Neutrophil (primary cell): ENCODE measurements at regions not wholly inside any gene's neighbourhood (a gene's known extent, or its start where the extent isn't known, plus 50 kb on each side); places are given as distances from the start of the nearest gene placed in this dataset.

Source experiments
- H3K27ac ChIP-seq: fragments of 200-600 bp; sonication (generic); 2 replicates; pipeline ENCODE4 v1.5.1; 2016; ENCODE audit warnings: mild to moderate bottlenecking, moderate library complexity
- H3K27me3 ChIP-seq: fragments of 200-600 bp; sonication (generic); 2 replicates; pipeline ENCODE4 v1.6.0; 2016; ENCODE audit warnings: mild to moderate bottlenecking
- H3K36me3 ChIP-seq: fragments of 200-600 bp; sonication (generic); 2 replicates; pipeline ENCODE4 v1.5.1; 2017
- H3K4me1 ChIP-seq, 2 experiments: fragments of 200-600 bp in 1 of 2; sonication (generic) in 1 of 2; 1 replicate in 1 of 2; 2 replicates in 1 of 2; pipeline versions ENCODE4 v1.5.1 to v1.6.1; 2013 to 2016; ENCODE audit warnings: low read depth in 1 of 2, low read length in 1 of 2, mild to moderate bottlenecking in 1 of 2, moderate library complexity in 1 of 2; ENCODE audit not compliant: control insufficient read depth in 1 of 2, insufficient read depth in 1 of 2
- H3K4me3 ChIP-seq, 2 experiments: fragments of 200-600 bp in 1 of 2; sonication (generic) in 1 of 2; 1 replicate in 1 of 2; 2 replicates in 1 of 2; pipeline ENCODE4 v1.5.1; 2013 to 2016; ENCODE audit warnings: low read depth in 1 of 2, low read length in 1 of 2, mild to moderate bottlenecking in 1 of 2, moderate library complexity in 1 of 2
- H3K9me3 ChIP-seq: fragments of 200-600 bp; sonication (generic); 2 replicates; pipeline ENCODE4 v1.5.1; 2016
- CTCF ChIP-seq: fragments of 200-600 bp; sonication (generic); IDR thresholded peaks from 2 replicates; pipeline ENCODE4 v1.5.1; 2016; ENCODE audit warnings: antibody characterized with exemption

- H3K27me3 ChIP-seq = no peaks in the 10 kb centered on the region
- no peak overlapping the region for H3K27ac ChIP-seq
- no peak for TF ChIP-seq CTCF
- no peaks in the 10 kb centered on the region for H3K9me3 ChIP-seq
- no peaks in the 10 kb centered on the region for H3K36me3 ChIP-seq
- no peaks in the 10 kb centered on the region for H3K4me1 ChIP-seq
- H3K4me3 ChIP-seq = no peak overlapping the region
These were observed 1240.7 kb downstream of the FAM181B start for GRCh38 chr11:81492923-81493445.

GRCh38 chr11:81487109-81487508, 1246.6 kb downstream of the FAM181B start:
- Histone ChIP-seq H3K36me3 (no peaks in the 10 kb centered on the region), H3K4me3 (no peak overlapping the region), H3K27me3 (no peaks in the 10 kb centered on the region), H3K4me1 (no peaks in the 10 kb centered on the region), H3K27ac (no peak overlapping the region), H3K9me3 (no peaks in the 10 kb centered on the region)
- TF ChIP-seq CTCF = no peak

- Histone ChIP-seq H3K36me3 (no peaks in the 10 kb centered on the region), H3K27me3 (no peaks in the 10 kb centered on the region), H3K9me3 (no peaks in the 10 kb centered on the region), H3K4me1 (no peaks in the 10 kb centered on the region), H3K4me3 (no peak overlapping the region), H3K27ac (no peak overlapping the region)
- no peak for TF ChIP-seq CTCF
These were observed 1249.5 kb downstream of the FAM181B start for GRCh38 chr11:81484196-81484595.

GRCh38 chr11:81477277-81477676, 1256.4 kb downstream of the FAM181B start:
- no peaks in the 10 kb centered on the region for H3K9me3 ChIP-seq
- H3K4me3 ChIP-seq = no peak overlapping the region
- H3K4me1 ChIP-seq = no peaks in the 10 kb centered on the region
- H3K36me3 ChIP-seq = no peaks in the 10 kb centered on the region
- H3K27ac ChIP-seq = no peak overlapping the region
- no peaks in the 10 kb centered on the region for H3K27me3 ChIP-seq
- no peak for TF ChIP-seq CTCF

GRCh38 chr11:81476345-81476744, 1257.3 kb downstream of the FAM181B start:
- H3K4me3 ChIP-seq = no peak overlapping the region
- H3K36me3 ChIP-seq = no peaks in the 10 kb centered on the region
- no peak for TF ChIP-seq CTCF
- H3K4me1 ChIP-seq = no peaks in the 10 kb centered on the region
- no peak overlapping the region for H3K27ac ChIP-seq
- H3K9me3 ChIP-seq = no peaks in the 10 kb centered on the region
- no peaks in the 10 kb centered on the region for H3K27me3 ChIP-seq

- Histone ChIP-seq H3K9me3 (no peaks in the 10 kb centered on the region), H3K27me3 (no peaks in the 10 kb centered on the region), H3K4me1 (no peaks in the 10 kb centered on the region), H3K27ac (no peak overlapping the region), H3K4me3 (no peak overlapping the region), H3K36me3 (no peaks in the 10 kb centered on the region)
- no peak for TF ChIP-seq CTCF
These were observed 1261.0 kb downstream of the FAM181B start for GRCh38 chr11:81472646-81473045.
